ENCODE measurements at regions not wholly inside any gene's neighbourhood (a gene's known extent, or its start where the extent isn't known, plus 50 kb on each side); places are given as distances from the start of the nearest gene placed in this dataset.

- TF ChIP-seq, protein P1, sequence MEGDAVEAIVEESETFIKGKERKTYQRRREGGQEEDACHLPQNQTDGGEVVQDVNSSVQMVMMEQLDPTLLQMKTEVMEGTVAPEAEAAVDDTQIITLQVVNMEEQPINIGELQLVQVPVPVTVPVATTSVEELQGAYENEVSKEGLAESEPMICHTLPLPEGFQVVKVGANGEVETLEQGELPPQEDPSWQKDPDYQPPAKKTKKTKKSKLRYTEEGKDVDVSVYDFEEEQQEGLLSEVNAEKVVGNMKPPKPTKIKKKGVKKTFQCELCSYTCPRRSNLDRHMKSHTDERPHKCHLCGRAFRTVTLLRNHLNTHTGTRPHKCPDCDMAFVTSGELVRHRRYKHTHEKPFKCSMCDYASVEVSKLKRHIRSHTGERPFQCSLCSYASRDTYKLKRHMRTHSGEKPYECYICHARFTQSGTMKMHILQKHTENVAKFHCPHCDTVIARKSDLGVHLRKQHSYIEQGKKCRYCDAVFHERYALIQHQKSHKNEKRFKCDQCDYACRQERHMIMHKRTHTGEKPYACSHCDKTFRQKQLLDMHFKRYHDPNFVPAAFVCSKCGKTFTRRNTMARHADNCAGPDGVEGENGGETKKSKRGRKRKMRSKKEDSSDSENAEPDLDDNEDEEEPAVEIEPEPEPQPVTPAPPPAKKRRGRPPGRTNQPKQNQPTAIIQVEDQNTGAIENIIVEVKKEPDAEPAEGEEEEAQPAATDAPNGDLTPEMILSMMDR (IDR thresholded peaks at IDR 0.05; ENCODE audit: insufficient read depth, low read length) = no peak
- no peak for TF ChIP-seq POLR2AphosphoS5 (IDR thresholded peaks at IDR 0.05; ENCODE audit: low read depth)
Measured at GRCh38 chr19:31840371-31840770, 491.1 kb upstream of the TSHZ3 start.

All from HL-60 (cell line).